Activated effector memory CD4-positive, alpha-beta T cell treated with anti-CD3 and anti-CD28 coated beads, Interleukin-2, amount 50 U/mL, for 16 hours (primary cell): ENCODE measurements at regions not wholly inside any gene's neighbourhood (a gene's known extent, or its start where the extent isn't known, plus 50 kb on each side); places are given as distances from the start of the nearest gene placed in this dataset.

Source experiments
- DNase-seq: peaks from one replicate; pipeline ENCODE4 v3.0.0-alpha.2; 2020

- DNase-seq, result no peak
These were observed 210.8 kb upstream of the RAB6C start for GRCh38 chr2:129768485-129769184.

GRCh38 chr2:129769185-129769991, 210.1 kb upstream of the RAB6C start:
- no peak for DNase-seq

DNA sequence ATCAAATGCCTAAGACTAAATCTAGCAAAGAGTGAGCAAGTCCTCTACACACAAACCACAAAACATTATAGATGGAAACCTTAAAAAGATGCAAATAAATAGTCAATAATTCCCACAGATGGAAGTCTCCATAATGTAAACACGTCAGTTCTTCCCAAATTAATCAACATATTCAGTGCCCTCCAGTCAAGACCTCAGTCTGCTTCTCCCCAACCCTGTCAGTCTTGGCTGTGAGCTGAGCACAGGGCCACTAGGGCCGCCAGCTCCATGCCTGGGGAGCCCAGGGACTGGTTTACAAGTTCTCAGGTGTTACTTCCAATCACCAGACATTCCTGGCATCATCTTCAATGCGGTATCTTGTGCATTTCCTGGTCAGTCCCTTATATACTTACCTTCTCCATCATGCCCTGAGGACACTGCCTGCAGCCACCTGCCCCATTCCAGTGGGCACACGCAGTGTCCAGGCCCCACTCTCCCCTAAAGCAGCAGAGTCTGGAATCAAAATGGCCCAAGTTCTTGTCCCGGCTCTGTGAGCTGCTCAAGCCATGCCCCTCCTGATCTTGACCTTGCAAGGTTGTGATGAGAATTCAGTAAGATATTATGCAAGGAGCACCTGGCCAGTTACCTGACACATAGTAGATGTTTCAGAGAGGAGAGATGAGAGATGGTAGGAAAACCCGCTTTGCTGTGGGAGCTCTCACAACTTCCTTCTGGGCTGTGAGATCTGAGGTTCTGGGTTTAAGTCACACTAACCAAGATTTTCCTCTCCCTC, 207.9 kb upstream of the RAB6C start:
- DNase-seq, result peak; percentile 49

DNA sequence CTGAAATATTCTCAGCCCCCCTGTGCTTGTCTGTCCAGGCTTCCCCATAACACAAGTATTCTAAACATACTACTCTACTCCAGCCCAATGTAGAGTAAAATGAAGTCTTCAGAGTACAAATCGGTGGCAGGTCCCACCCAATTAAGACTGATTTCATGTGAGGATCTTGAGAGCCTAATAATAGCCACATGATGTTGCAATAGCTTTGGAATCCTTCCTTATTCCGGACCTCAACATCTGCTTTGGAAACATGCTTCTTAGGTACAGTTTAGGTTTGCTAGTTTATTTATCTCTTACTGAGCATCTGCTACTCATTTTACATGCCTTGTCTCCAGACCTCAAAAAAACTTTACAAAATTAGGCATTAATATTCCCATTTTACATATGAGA, 207.3 kb upstream of the RAB6C start:
- no peak for DNase-seq

GRCh38 chr2:129775952-129776653, 203.4 kb upstream of the RAB6C start:
- no peak for DNase-seq

DNA sequence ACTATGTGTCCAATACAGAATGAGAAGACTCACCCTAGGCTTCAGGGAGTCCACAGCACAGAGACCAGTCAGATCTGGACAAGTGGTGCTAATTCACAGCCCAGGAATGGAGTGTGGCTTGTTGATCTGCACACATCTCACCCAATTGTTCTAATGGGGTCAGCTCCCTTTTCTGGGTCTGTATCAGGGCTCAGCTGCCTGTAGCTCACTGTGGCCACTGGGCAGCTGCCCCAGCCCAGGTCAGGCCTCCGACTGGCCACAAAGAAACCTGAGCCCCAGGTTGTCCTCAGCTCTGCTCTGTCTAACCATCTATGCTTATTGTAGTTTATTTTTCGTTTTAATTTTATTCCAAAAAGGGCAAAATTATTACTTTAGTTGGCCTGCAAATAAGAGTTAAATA, 202.3 kb upstream of the RAB6C start:
- DNase-seq, result no peak

DNA sequence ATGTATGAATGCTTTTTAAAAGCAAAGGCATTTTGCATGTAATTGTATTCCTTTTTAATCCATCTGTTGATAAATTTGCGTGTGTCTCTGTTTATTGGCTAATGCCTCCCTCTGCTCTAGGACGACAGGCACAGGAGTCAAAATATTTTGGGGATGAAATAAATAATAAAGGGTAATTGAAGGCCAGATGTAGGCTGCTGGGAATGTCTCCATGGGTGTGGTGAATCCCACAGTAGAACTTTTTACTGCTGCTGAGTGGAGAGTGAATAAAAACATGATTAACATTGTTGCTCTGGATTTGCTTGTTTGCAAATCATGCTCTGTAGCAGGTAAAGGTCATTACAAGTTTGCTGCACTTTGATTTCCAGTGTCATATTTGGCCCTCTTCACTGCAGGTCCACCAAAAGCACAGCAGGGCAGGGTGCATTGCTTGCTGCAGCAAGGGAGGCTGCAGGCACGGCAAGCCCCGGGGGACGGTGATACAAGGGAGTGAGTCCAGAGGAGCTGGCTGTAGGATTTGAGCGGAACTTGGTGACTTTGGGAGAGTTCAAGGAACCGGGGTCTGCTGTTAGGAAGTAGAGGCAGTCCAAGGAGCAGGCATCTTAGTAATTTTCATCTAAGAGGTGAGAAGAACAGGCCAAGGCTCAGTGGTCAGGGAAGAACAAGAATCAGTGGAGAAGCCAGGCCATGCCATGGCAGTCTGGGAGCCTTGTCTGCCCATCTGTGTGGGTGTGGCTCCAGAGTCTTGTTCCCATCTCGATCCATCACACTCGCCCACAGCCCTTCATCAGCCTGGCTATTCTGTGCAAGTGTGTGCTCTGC, 201.5 kb upstream of the RAB6C start:
- no peak for DNase-seq

GRCh38 chr2:129778584-129778877, 200.9 kb upstream of the RAB6C start:
- no peak for DNase-seq

DNA sequence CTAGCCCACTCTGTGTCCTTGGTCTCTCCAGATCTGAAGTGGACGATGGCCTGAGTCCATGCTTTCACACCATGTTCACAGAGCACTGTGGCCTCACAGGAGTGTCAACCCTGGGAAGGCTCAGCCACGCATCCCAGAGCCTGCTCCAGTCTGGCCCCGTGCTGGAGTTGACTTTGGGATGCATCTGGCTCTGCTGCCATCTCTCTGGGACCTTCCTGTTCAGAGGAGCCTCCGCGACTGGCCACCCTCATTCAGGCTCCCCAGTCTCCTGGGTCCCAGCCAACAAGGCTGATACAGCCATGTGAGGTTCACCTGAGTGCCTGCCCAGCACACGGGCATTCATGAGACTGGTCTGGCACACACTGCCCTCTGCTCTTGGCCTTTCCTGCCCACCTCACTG, 199.7 kb upstream of the RAB6C start:
- DNase-seq, result peak; percentile 51

DNA sequence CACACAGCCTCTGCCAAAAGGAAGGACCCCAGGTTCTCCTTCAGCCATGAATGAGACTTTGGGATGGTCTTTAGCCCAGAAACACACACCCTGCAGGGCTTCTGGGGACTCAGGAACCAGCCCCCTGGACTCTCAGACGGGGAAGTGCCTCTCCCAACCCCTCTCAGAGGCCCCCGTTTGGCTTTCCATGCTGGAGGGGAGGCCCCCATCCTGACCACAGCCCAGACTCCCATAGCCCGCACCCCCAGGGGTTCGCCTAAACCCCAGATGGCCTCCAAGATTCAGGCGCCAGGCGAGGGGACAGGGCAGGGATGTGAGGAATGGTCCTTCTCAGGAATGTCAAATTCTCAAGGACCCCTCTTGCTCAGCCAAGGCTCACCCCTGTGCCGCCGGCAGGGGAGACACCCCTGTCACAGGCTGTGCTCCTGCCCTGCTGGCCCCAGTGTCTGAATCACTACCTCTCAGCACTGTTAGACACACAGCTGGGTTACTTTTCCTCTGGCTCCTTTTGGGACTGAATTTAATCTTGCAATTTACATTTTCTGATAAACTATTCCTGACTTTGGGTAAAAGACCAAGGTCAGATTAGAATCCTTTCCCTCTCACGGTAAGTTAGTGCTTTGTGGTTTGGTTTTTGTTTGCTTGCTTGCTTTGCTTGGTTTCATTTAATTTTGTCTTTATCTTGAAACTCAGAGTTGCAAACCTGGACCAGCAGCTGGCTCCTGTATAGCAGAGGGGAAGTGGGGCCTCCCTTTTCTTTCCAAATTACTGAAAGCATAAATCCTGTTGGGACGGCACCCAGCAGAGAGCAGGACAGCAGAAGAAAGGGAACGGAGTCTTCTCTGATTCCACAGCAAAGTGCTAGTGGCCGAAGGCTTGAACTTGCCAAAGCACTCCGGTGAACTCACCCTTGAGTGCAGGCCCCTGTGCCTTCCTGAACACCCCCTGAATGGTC, 198.9 kb upstream of the RAB6C start:
- DNase-seq, result peak; percentile 43

GRCh38 chr2:129781749-129782632, 197.5 kb upstream of the RAB6C start:
- peak; percentile 58 for DNase-seq

DNA sequence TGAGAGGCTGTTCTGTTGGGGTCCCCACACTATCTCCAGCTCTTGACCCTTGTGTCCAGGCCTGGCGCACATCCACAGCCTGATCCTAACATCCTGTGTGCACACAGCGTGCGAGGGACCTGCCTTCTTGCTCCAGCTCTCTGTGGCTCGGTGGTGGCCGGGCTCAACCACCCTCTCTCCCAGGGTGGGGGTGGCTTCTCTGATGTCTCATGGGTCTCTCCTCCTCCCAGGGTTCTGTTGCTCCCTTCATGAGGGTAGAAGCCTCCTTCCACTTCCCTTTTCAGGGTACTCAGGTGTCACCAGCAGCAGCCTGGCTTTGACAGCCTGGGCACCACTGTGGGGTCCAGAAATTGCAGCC, 196.9 kb upstream of the RAB6C start:
- no peak for DNase-seq

- no peak for DNase-seq
These were observed 195.0 kb upstream of the RAB6C start for GRCh38 chr2:129784486-129784885.

- DNase-seq, result no peak
These were observed 187.8 kb upstream of the RAB6C start for GRCh38 chr2:129791712-129792111.

GRCh38 chr2:129793431-129793902, 186.0 kb upstream of the RAB6C start:
- DNase-seq, result no peak

GRCh38 chr2:129794116-129794515, 185.3 kb upstream of the RAB6C start:
- no peak for DNase-seq

GRCh38 chr2:129794540-129794939, 184.9 kb upstream of the RAB6C start:
- no peak for DNase-seq

DNA sequence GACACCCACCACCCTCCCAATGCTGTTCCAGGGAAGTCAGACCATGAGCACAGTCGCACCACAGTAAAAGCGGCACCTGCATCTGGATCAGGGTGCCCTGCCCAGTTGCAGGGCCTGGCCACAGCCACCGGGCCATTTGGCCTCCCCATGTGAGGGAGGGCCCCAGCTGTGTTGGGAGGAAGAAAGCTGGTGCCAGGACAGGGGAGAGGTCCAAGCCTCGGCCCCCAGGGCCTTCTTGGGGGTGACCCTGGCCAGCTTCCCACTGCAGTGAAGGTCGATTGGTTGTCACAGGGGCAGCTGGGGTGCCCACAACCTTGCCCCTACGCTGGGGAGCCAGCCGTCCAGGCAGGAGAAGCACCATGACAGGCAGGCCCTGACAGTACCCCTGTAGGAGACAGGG, 183.2 kb upstream of the RAB6C start:
- DNase-seq, result no peak

GRCh38 chr2:129796801-129797488, 182.5 kb upstream of the RAB6C start:
- DNase-seq, result no peak
